ENCODE measurements at regions not wholly inside any gene's neighbourhood (a gene's known extent, or its start where the extent isn't known, plus 50 kb on each side); places are given as distances from the start of the nearest gene placed in this dataset.
"Not testable (repeated sequence)": the region's sequence is repeated elsewhere in the genome, so short reads cannot be mapped to it uniquely, and the experiment has no call there.

- DNase-seq (ENCODE audit: low read depth), result no peak
These were observed 358.3 kb upstream of the KLHL29 start for GRCh38 chr2:23026671-23027070.

- no peak for DNase-seq (ENCODE audit: low read depth)
These were observed 357.6 kb upstream of the KLHL29 start for GRCh38 chr2:23027396-23027795.

- DNase-seq (ENCODE audit: low read depth), result no peak
These were observed 356.9 kb upstream of the KLHL29 start for GRCh38 chr2:23028106-23028505.

- no peak for DNase-seq (ENCODE audit: low read depth)
These were observed 355.9 kb upstream of the KLHL29 start for GRCh38 chr2:23029111-23029510.

- DNase-seq (ENCODE audit: low read depth), result no peak
These were observed 355.0 kb upstream of the KLHL29 start for GRCh38 chr2:23029951-23030350.

- no peak for DNase-seq (ENCODE audit: low read depth)
These were observed 350.0 kb upstream of the KLHL29 start for GRCh38 chr2:23034996-23035395.

GRCh38 chr2:23036629-23037028 lies 348.4 kb upstream of the KLHL29 start:
- no peak for DNase-seq (ENCODE audit: low read depth)

- DNase-seq (ENCODE audit: low read depth), result no peak
These were observed 347.4 kb upstream of the KLHL29 start for GRCh38 chr2:23037596-23037995.

- DNase-seq (ENCODE audit: low read depth), result no peak
These were observed 343.5 kb upstream of the KLHL29 start for GRCh38 chr2:23041443-23041842.

- no peak for DNase-seq (ENCODE audit: low read depth)
These were observed 342.6 kb upstream of the KLHL29 start for GRCh38 chr2:23042216-23042906.

- no peak for DNase-seq (ENCODE audit: low read depth)
These were observed 334.6 kb upstream of the KLHL29 start for GRCh38 chr2:23050388-23050787.

- DNase-seq (ENCODE audit: low read depth), result no peak
These were observed 331.4 kb upstream of the KLHL29 start for GRCh38 chr2:23053601-23054000.

- no peak for DNase-seq (ENCODE audit: low read depth)
These were observed 329.7 kb upstream of the KLHL29 start for GRCh38 chr2:23055251-23055650.

- not testable (repeated sequence) for DNase-seq (ENCODE audit: low read depth)
These were observed 328.1 kb upstream of the KLHL29 start for GRCh38 chr2:23056846-23057245.

- DNase-seq (ENCODE audit: low read depth), result no peak
These were observed 326.5 kb upstream of the KLHL29 start for GRCh38 chr2:23058435-23058834.

- DNase-seq (ENCODE audit: low read depth), result no peak
These were observed 319.8 kb upstream of the KLHL29 start for GRCh38 chr2:23065210-23065609.

- no peak for DNase-seq (ENCODE audit: low read depth)
These were observed 319.0 kb upstream of the KLHL29 start for GRCh38 chr2:23065936-23066335.

GRCh38 chr2:23066686-23067085 lies 318.3 kb upstream of the KLHL29 start:
- no peak for DNase-seq (ENCODE audit: low read depth)

- no peak for DNase-seq (ENCODE audit: low read depth)
These were observed 315.8 kb upstream of the KLHL29 start for GRCh38 chr2:23069156-23069555.

- no peak for DNase-seq (ENCODE audit: low read depth)
These were observed 315.1 kb upstream of the KLHL29 start for GRCh38 chr2:23069923-23070322.

GRCh38 chr2:23073056-23073455 lies 311.9 kb upstream of the KLHL29 start:
- DNase-seq (ENCODE audit: low read depth), result no peak

- DNase-seq (ENCODE audit: low read depth), result no peak
These were observed 311.3 kb upstream of the KLHL29 start for GRCh38 chr2:23073671-23074070.

- no peak for DNase-seq (ENCODE audit: low read depth)
These were observed 307.4 kb upstream of the KLHL29 start for GRCh38 chr2:23077596-23077995.

- DNase-seq (ENCODE audit: low read depth), result no peak
These were observed 306.1 kb upstream of the KLHL29 start for GRCh38 chr2:23078784-23079434.
